ENCODE measurements at regions not wholly inside any gene's neighbourhood (a gene's known extent, or its start where the extent isn't known, plus 50 kb on each side); places are given as distances from the start of the nearest gene placed in this dataset.
"Not testable (repeated sequence)": the region's sequence is repeated elsewhere in the genome, so short reads cannot be mapped to it uniquely, and the experiment has no call there.

GRCh38 chr5:66368811-66369210 is 224.7 kb downstream of the SREK1 start:
- H3K4me3 ChIP-seq (ENCODE audit: low read depth, low read length) = no peak overlapping the region
- TF ChIP-seq CTCF (IDR thresholded peaks at IDR 0.05; ENCODE audit: insufficient read depth, low read length, missing control alignments) = no peak
- no peak for DNase-seq (ENCODE audit: low read depth, low spot score)
- ChIA-PET POLR2A (no interaction called here), CTCF (interaction anchor here (1.1 kb wide), 1 partner anchor 62 kb away, joined by 4 read pairs; no protein-coding TSS in a partner anchor)

- DNase-seq (ENCODE audit: low read depth, low spot score) = no peak
- TF ChIP-seq CTCF (IDR thresholded peaks at IDR 0.05; ENCODE audit: insufficient read depth, low read length, missing control alignments) = no peak
- ChIA-PET CTCF (no interaction called here), POLR2A (no interaction called here)
- H3K4me3 ChIP-seq (ENCODE audit: low read depth, low read length) = no peak overlapping the region
These were observed 218.4 kb upstream of the MAST4 start for GRCh38 chr5:66377747-66378146.

GRCh38 chr5:66378407-66378806 is 217.8 kb upstream of the MAST4 start:
- ChIA-PET POLR2A (no interaction called here), CTCF (no interaction called here)
- no peak for TF ChIP-seq CTCF (IDR thresholded peaks at IDR 0.05; ENCODE audit: insufficient read depth, low read length, missing control alignments)
- no peak for DNase-seq (ENCODE audit: low read depth, low spot score)
- no peak overlapping the region for H3K4me3 ChIP-seq (ENCODE audit: low read depth, low read length)

GRCh38 chr5:66382152-66382551 is 214.0 kb upstream of the MAST4 start:
- CTCF ChIA-PET = no interaction called here
- H3K4me3 ChIP-seq (ENCODE audit: low read depth, low read length) = no peak overlapping the region
- no peak for DNase-seq (ENCODE audit: low read depth, low spot score)
- no peak for TF ChIP-seq CTCF (IDR thresholded peaks at IDR 0.05; ENCODE audit: insufficient read depth, low read length, missing control alignments)
- POLR2A ChIA-PET = no interaction called here

- POLR2A ChIA-PET; H3K4me3 ChIP-seq (ENCODE audit: low read depth, low read length); DNase-seq (ENCODE audit: low read depth, low spot score); CTCF ChIA-PET: not testable (repeated sequence)
These were observed 191.0 kb upstream of the MAST4 start for GRCh38 chr5:66405145-66405544.

GRCh38 chr5:66406761-66407336 is 189.3 kb upstream of the MAST4 start:
- CTCF ChIA-PET = no interaction called here
- POLR2A ChIA-PET = no interaction called here
- H3K4me3 ChIP-seq (ENCODE audit: low read depth, low read length) = no peak overlapping the region
- no peak for TF ChIP-seq CTCF (IDR thresholded peaks at IDR 0.05; ENCODE audit: insufficient read depth, low read length, missing control alignments)
- DNase-seq (ENCODE audit: low read depth, low spot score) = no peak

GRCh38 chr5:66407765-66408164 is 188.4 kb upstream of the MAST4 start:
- no peak overlapping the region for H3K4me3 ChIP-seq (ENCODE audit: low read depth, low read length)
- ChIA-PET POLR2A (no interaction called here), CTCF (no interaction called here)
- no peak for DNase-seq (ENCODE audit: low read depth, low spot score)
- no peak for TF ChIP-seq CTCF (IDR thresholded peaks at IDR 0.05; ENCODE audit: insufficient read depth, low read length, missing control alignments)

All from AG04449 (cell line).